Hematopoietic multipotent progenitor cell treated with erythropoietin and hydrocortisone succinate and interleukin-3 and kit ligand, for 15 days (in vitro differentiated cells): ENCODE measurements at regions not wholly inside any gene's neighbourhood (a gene's known extent, or its start where the extent isn't known, plus 50 kb on each side); places are given as distances from the start of the nearest gene placed in this dataset.
"Not testable (repeated sequence)": the region's sequence is repeated elsewhere in the genome, so short reads cannot be mapped to it uniquely, and the experiment has no call there.

Experiments
- DNase-seq: peaks from one replicate; pipeline ENCODE4 v3.0.0-alpha.2; 2015; ENCODE audit warnings: low spot score

- no peak for DNase-seq
Measured at GRCh38 chr2:241982706-241983570, 113.4 kb downstream of the RTP5 start.

GRCh38 chr2:241983571-241984270, 114.2 kb downstream of the RTP5 start:
- no peak for DNase-seq

- no peak for DNase-seq
Measured at GRCh38 chr2:241984271-241984655, 114.7 kb downstream of the RTP5 start.

GRCh38 chr2:241984658-241985057, 115.1 kb downstream of the RTP5 start:
- DNase-seq, result no peak

- DNase-seq, result not testable (repeated sequence)
Measured at GRCh38 chr2:241985161-241985985, 115.8 kb downstream of the RTP5 start.

- no peak for DNase-seq
Measured at GRCh38 chr2:241985986-241986329, 116.4 kb downstream of the RTP5 start.

- DNase-seq, result no peak
Measured at GRCh38 chr2:241986836-241987641, 117.5 kb downstream of the RTP5 start.

- DNase-seq, result no peak
Measured at GRCh38 chr2:241987726-241988125, 118.2 kb downstream of the RTP5 start.

GRCh38 chr2:241988146-241988545, 118.6 kb downstream of the RTP5 start:
- no peak for DNase-seq

GRCh38 chr2:241989074-241989473, 119.5 kb downstream of the RTP5 start:
- DNase-seq, result no peak

GRCh38 chr2:241990466-241990865, 120.9 kb downstream of the RTP5 start:
- DNase-seq, result no peak

- no peak for DNase-seq
Measured at GRCh38 chr2:241991299-241991698, 121.8 kb downstream of the RTP5 start.

- DNase-seq, result no peak
Measured at GRCh38 chr2:241992753-241993152, 123.2 kb downstream of the RTP5 start.

- no peak for DNase-seq
Measured at GRCh38 chr2:241993386-241994005, 124.0 kb downstream of the RTP5 start.

GRCh38 chr2:241994086-241994485, 124.6 kb downstream of the RTP5 start:
- no peak for DNase-seq

GRCh38 chr2:241994556-241995213, 125.2 kb downstream of the RTP5 start:
- DNase-seq, result no peak

- DNase-seq, result no peak
Measured at GRCh38 chr2:241996100-241996499, 126.6 kb downstream of the RTP5 start.

GRCh38 chr2:241997017-241997416, 127.5 kb downstream of the RTP5 start:
- DNase-seq, result no peak

- DNase-seq, result no peak
Measured at GRCh38 chr2:241999184-241999583, 129.7 kb downstream of the RTP5 start.

GRCh38 chr2:242001853-242002252, 132.3 kb downstream of the RTP5 start:
- no peak for DNase-seq

GRCh38 chr2:242002944-242003343, 133.4 kb downstream of the RTP5 start:
- no peak for DNase-seq
